ENCODE measurements at regions not wholly inside any gene's neighbourhood (a gene's known extent, or its start where the extent isn't known, plus 50 kb on each side); places are given as distances from the start of the nearest gene placed in this dataset.

DNA sequence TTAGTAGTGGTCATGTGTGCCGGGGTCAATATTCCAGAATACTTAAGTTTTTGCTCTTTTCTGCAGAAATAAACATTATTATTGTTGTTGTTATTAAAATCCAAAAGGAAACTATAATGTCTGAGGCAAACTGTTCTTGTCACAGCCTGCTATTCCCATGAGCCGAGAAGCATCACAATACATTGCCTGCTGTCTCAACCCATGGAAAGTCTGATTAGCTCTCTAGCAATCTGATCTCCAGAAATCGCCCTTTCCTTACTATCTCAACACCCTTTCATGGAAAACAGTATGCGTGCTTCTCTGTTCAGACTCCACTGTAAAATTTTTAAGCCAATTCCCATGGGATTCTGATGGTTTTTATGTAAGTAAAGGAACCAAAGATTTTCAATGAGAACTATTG, 811.0 kb downstream of the TUSC7 start:
- 81% methylated on average over 4 of the region's 4 CpGs; no CpG with 5 or more reads in 1 of the 2 experiments for WGBS, 2 experiments (ENCODE audit: extremely low coverage in 1 of 2, insufficient coverage in 1 of 2, insufficient read length in 1 of 2, insufficient replicate concordance in 2 of 2, low coverage in 1 of 2, low lambda C conversion rate in 2 of 2, missing lambda C conversion rate in 1 of 2)
- no peaks in the 10 kb centered on the region for H3K27me3 ChIP-seq (replicated peaks in 1 of 4; ENCODE audit: control insufficient read depth in 3 of 4, extremely low read depth in 1 of 4, insufficient read depth in 3 of 4, low read length in 3 of 4)
- DNase-seq (ENCODE audit: low read depth in 1 of 2, low spot score in 2 of 2): no peak
- TF ChIP-seq RAD21 (IDR thresholded peaks at IDR 0.05 in 1 of 2, conservative IDR thresholded peaks at IDR 0.05 in 1 of 2; ENCODE audit: low read depth in 2 of 2, low read length in 2 of 2): no peak
- TF ChIP-seq KDM4A (IDR thresholded peaks at IDR 0.05; ENCODE audit: low read depth, low read length, severe bottlenecking): no peak
- no peak for TF ChIP-seq ZNF274 (IDR thresholded peaks at IDR 0.05; ENCODE audit: borderline replicate concordance, extremely low read depth, low read length)
- no peak for TF ChIP-seq BCL11A (IDR thresholded peaks at IDR 0.05; ENCODE audit: low read depth in 2 of 2, low read length in 2 of 2)
- no peak for TF ChIP-seq POLR2AphosphoS5 (IDR thresholded peaks at IDR 0.05; ENCODE audit: low read depth, low read length)
- TF ChIP-seq PHF8 (conservative IDR thresholded peaks at IDR 0.05; ENCODE audit: low read depth, low read length): no peak
- TF ChIP-seq NRF1 (IDR thresholded peaks at IDR 0.05; ENCODE audit: low read depth, low read length): no peak
- TF ChIP-seq CREB1 (IDR thresholded peaks at IDR 0.05): no peak
- TF ChIP-seq, protein P1, sequence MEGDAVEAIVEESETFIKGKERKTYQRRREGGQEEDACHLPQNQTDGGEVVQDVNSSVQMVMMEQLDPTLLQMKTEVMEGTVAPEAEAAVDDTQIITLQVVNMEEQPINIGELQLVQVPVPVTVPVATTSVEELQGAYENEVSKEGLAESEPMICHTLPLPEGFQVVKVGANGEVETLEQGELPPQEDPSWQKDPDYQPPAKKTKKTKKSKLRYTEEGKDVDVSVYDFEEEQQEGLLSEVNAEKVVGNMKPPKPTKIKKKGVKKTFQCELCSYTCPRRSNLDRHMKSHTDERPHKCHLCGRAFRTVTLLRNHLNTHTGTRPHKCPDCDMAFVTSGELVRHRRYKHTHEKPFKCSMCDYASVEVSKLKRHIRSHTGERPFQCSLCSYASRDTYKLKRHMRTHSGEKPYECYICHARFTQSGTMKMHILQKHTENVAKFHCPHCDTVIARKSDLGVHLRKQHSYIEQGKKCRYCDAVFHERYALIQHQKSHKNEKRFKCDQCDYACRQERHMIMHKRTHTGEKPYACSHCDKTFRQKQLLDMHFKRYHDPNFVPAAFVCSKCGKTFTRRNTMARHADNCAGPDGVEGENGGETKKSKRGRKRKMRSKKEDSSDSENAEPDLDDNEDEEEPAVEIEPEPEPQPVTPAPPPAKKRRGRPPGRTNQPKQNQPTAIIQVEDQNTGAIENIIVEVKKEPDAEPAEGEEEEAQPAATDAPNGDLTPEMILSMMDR (IDR thresholded peaks at IDR 0.05; ENCODE audit: control extremely low read depth in 1 of 3, insufficient read depth in 1 of 3, low read depth in 1 of 3, low read length in 3 of 3): no peak
- no peak for TF ChIP-seq BACH1 (IDR thresholded peaks at IDR 0.05; ENCODE audit: low read length)
- TF ChIP-seq SRF (IDR thresholded peaks at IDR 0.05; ENCODE audit: low read depth, low read length): no peak
- no peak for TF ChIP-seq GTF2F1 (IDR thresholded peaks at IDR 0.05; ENCODE audit: borderline replicate concordance, low read depth, low read length)
- TF ChIP-seq TAF7 (optimal IDR thresholded peaks at IDR 0.05; ENCODE audit: borderline replicate concordance, low read depth, low read length): no peak

More for the DNA sequence above, 811.0 kb downstream of the TUSC7 start:
- no peak overlapping the region for H2BK12ac ChIP-seq (ENCODE audit: low read depth, low read length)
- H2BK5ac ChIP-seq (ENCODE audit: low read depth, low read length): no peak overlapping the region
- no peak overlapping the region for H4K8ac ChIP-seq (ENCODE audit: extremely low read depth, insufficient read depth, low read length)
- no peaks in the 10 kb centered on the region for H3K9me3 ChIP-seq (ENCODE audit: insufficient read depth in 2 of 2, low read depth in 1 of 2, low read length in 1 of 2)
- H3K56ac ChIP-seq (replicated peaks; ENCODE audit: insufficient read length, low read depth, low read length): no peak overlapping the region
- no peak overlapping the region for H3K4me2 ChIP-seq (ENCODE audit: insufficient read depth in 1 of 2, low read depth in 2 of 2, low read length in 2 of 2)
- H4K20me1 ChIP-seq (replicated peaks in 1 of 2; ENCODE audit: control insufficient read depth in 1 of 2, insufficient read depth in 2 of 2, low read length in 2 of 2): no peaks in the 10 kb centered on the region
- no peak overlapping the region for H4K91ac ChIP-seq (replicated peaks; ENCODE audit: insufficient read length, low read length)
- no peak overlapping the region for H2BK120ac ChIP-seq (replicated peaks; ENCODE audit: low read depth, low read length)
- no peaks in the 10 kb centered on the region for H3K23me2 ChIP-seq (ENCODE audit: low read depth, low read length)
- H2AFZ ChIP-seq (ENCODE audit: low read length): no peak overlapping the region
- H2BK15ac ChIP-seq (ENCODE audit: low read length): no peak overlapping the region
- H3K79me1 ChIP-seq (ENCODE audit: low read depth, low read length): no peaks in the 10 kb centered on the region
- H2BK20ac ChIP-seq (ENCODE audit: low read length): no peak overlapping the region
- no peak overlapping the region for H3K9ac ChIP-seq (replicated peaks in 1 of 4; ENCODE audit: extremely low read depth in 1 of 4, low read depth in 3 of 4, low read length in 3 of 4)
- H3K14ac ChIP-seq (ENCODE audit: insufficient read length): no peak overlapping the region
- H3K79me2 ChIP-seq (ENCODE audit: control insufficient read depth in 1 of 2, insufficient read depth in 2 of 2, low read length in 2 of 2): no peaks in the 10 kb centered on the region
- H3K4me3 ChIP-seq (ENCODE audit: extremely low read depth in 1 of 4, insufficient read depth in 2 of 4, low read depth in 3 of 4, low read length in 4 of 4): no peak overlapping the region
- H3K18ac ChIP-seq (ENCODE audit: extremely low read depth, low read length): no peak overlapping the region
- H3K36me3 ChIP-seq (ENCODE audit: control insufficient read depth in 2 of 4, insufficient read depth in 4 of 4, low read length in 3 of 4): no peaks in the 10 kb centered on the region
- ChIA-PET CTCF (ENCODE audit: partially characterized antibody) (no interaction called here), POLR2A (ENCODE audit: partially characterized antibody) (no interaction called here)
- no peak for FAIRE-seq
- H3K23ac ChIP-seq (ENCODE audit: insufficient read length): no peak overlapping the region
- H2AK5ac ChIP-seq (ENCODE audit: low read depth, low read length): no peak overlapping the region
- H3K4ac ChIP-seq (replicated peaks; ENCODE audit: insufficient read length, low read depth, low read length): no peak overlapping the region
- H3K4me1 ChIP-seq (replicated peaks in 1 of 4; ENCODE audit: control insufficient read depth in 3 of 4, insufficient read depth in 4 of 4, low read length in 3 of 4): peaks cover 0 to 3% (median 0%) of the 10 kb centered on the region in 4 experiments; a peak in 1 of 7 replicates
- no peak overlapping the region for H4K5ac ChIP-seq (ENCODE audit: insufficient read length, low read depth, low read length)
- no peak overlapping the region for H3K27ac ChIP-seq (ENCODE audit: low read depth, low read length)
